HEK293 (cell line): ENCODE measurements at regions not wholly inside any gene's neighbourhood (a gene's known extent, or its start where the extent isn't known, plus 50 kb on each side); places are given as distances from the start of the nearest gene placed in this dataset.

ENCODE experiments used
- CTCF ChIA-PET: fragments of 350-600 bp; formaldehyde crosslinking; extraction: SDS; loops from one replicate; lab custom pipeline; 2021; ENCODE audit warnings: antibody characterized with exemption; lab: Yijun Ruan, JAX
- POLR2A ChIA-PET: fragments of 300-600 bp; formaldehyde crosslinking; extraction: SDS; loops from one replicate; lab custom pipeline; 2020; ENCODE audit warnings: antibody characterized with exemption, inconsistent platforms; lab: Yijun Ruan, JAX
- H3K27ac ChIP-seq: fragments of 200-500 bp; sonication (Bioruptor generic); 2 replicates; pipeline ENCODE4 v1.5.1; 2014; ENCODE audit warnings: low read depth, low read length, control low read depth, inconsistent platforms; ENCODE audit errors: extremely low read depth
- H3K36me3 ChIP-seq, 2 experiments: fragments of 200-500 bp in 1 of 2; sonication (Bioruptor generic) in 1 of 2; 1 replicate in 1 of 2; 2 replicates in 1 of 2; pipeline ENCODE4 v1.5.1; 2014 to 2017; ENCODE audit warnings: inconsistent platforms in 2 of 2, low read length in 2 of 2; ENCODE audit not compliant: control insufficient read depth in 2 of 2, insufficient read depth in 1 of 2
- H3K4me1 ChIP-seq: fragments of 200-500 bp; sonication (Bioruptor generic); 2 replicates; pipeline ENCODE4 v1.5.1; 2014; ENCODE audit warnings: mild to moderate bottlenecking, low read length, inconsistent platforms; ENCODE audit not compliant: control insufficient read depth, insufficient read depth
- H3K4me3 ChIP-seq: 2 replicates; pipeline ENCODE4 v1.5.1; 2011; ENCODE audit warnings: low read depth, mild to moderate bottlenecking, control low read depth, low read length, moderate library complexity
- H3K9me3 ChIP-seq: fragments of 200-500 bp; sonication (Bioruptor generic); 2 replicates; pipeline ENCODE4 v1.5.1; 2014; ENCODE audit warnings: low read depth, low read length, inconsistent platforms; ENCODE audit not compliant: control insufficient read depth, insufficient read depth
- EGR2 ChIP-seq: fragments of 450-650 bp; formaldehyde crosslinking; IDR thresholded peaks from 2 replicates; pipeline ENCODE4 v1.5.1; 2016; ENCODE audit warnings: low read depth, missing biosample characterization, missing genetic modification characterization
- GLIS1 ChIP-seq: fragments of 450-650 bp; formaldehyde crosslinking; IDR thresholded peaks from 2 replicates; pipeline ENCODE4 v1.5.1; 2016; ENCODE audit warnings: missing biosample characterization, missing genetic modification characterization
- HIC1 ChIP-seq: fragments of 450-650 bp; formaldehyde crosslinking; IDR thresholded peaks from 2 replicates; pipeline ENCODE4 v1.5.1; 2016; ENCODE audit warnings: missing biosample characterization, missing genetic modification characterization
- KLF1 ChIP-seq: fragments of 450-650 bp; formaldehyde crosslinking; IDR thresholded peaks from 2 replicates; pipeline ENCODE4 v1.5.1; 2016; ENCODE audit warnings: missing biosample characterization, missing genetic modification characterization
- PRDM6 ChIP-seq: fragments of 450-650 bp; formaldehyde crosslinking; IDR thresholded peaks from 2 replicates; pipeline ENCODE4 v1.5.1; 2017; ENCODE audit warnings: missing biosample characterization, missing genetic modification characterization
- SALL2 ChIP-seq: fragments of 450-650 bp; formaldehyde crosslinking; IDR thresholded peaks from 2 replicates; pipeline ENCODE4 v1.5.0; 2017; ENCODE audit warnings: missing biosample characterization, mild to moderate bottlenecking, missing genetic modification characterization, borderline replicate concordance
- SCRT1 ChIP-seq: fragments of 450-650 bp; formaldehyde crosslinking; IDR thresholded peaks from 2 replicates; pipeline ENCODE4 v1.5.1; 2016; ENCODE audit warnings: missing biosample characterization, missing genetic modification characterization, borderline replicate concordance
- SETDB1 ChIP-seq: IDR thresholded peaks from one replicate; pipeline ENCODE4 v1.6.1; 2017; ENCODE audit warnings: mild to moderate bottlenecking, low read length, moderate library complexity, mixed read lengths; ENCODE audit not compliant: insufficient read length
- SP3 ChIP-seq: fragments of 450-650 bp; formaldehyde crosslinking; IDR thresholded peaks from 2 replicates; pipeline ENCODE4 v1.5.1; 2016; ENCODE audit warnings: missing biosample characterization, missing genetic modification characterization
- ZNF121 ChIP-seq: fragments of 450-650 bp; formaldehyde crosslinking; IDR thresholded peaks from 2 replicates; pipeline ENCODE4 v1.5.1; 2016; ENCODE audit warnings: missing biosample characterization, missing genetic modification characterization
- ZNF169 ChIP-seq: fragments of 450-650 bp; formaldehyde crosslinking; IDR thresholded peaks from 2 replicates; pipeline ENCODE4 v1.5.1; 2016; ENCODE audit warnings: missing biosample characterization, missing genetic modification characterization
- ZNF366 ChIP-seq: fragments of 450-650 bp; formaldehyde crosslinking; conservative IDR thresholded peaks from 2 replicates; pipeline ENCODE4 v1.5.1; 2016; ENCODE audit warnings: missing biosample characterization, missing genetic modification characterization
- ZNF416 ChIP-seq: fragments of 450-650 bp; formaldehyde crosslinking; IDR thresholded peaks from 2 replicates; pipeline ENCODE4 v1.5.1; 2016; ENCODE audit warnings: missing biosample characterization, missing genetic modification characterization
- ZNF449 ChIP-seq: fragments of 450-650 bp; formaldehyde crosslinking; IDR thresholded peaks from 2 replicates; pipeline ENCODE4 v1.5.1; 2017; ENCODE audit warnings: missing biosample characterization, mild to moderate bottlenecking, missing genetic modification characterization, moderate library complexity
- ZNF48 ChIP-seq: fragments of 450-650 bp; formaldehyde crosslinking; IDR thresholded peaks from 2 replicates; pipeline ENCODE4 v1.5.1; 2016; ENCODE audit warnings: missing biosample characterization, missing genetic modification characterization
- ZNF580 ChIP-seq: fragments of 450-650 bp; formaldehyde crosslinking; IDR thresholded peaks from 2 replicates; pipeline ENCODE4 v1.5.1; 2016; ENCODE audit warnings: missing biosample characterization, missing genetic modification characterization
- ZNF596 ChIP-seq: fragments of 450-650 bp; IDR thresholded peaks from 2 replicates; pipeline ENCODE4 v1.5.0; 2018; ENCODE audit warnings: missing biosample characterization, mild to moderate bottlenecking, missing genetic modification characterization, moderate library complexity
- ZNF600 ChIP-seq: fragments of 450-650 bp; formaldehyde crosslinking; IDR thresholded peaks from 2 replicates; pipeline ENCODE4 v1.5.1; 2016; ENCODE audit warnings: missing biosample characterization, missing genetic modification characterization
- ZNF677 ChIP-seq: fragments of 450-650 bp; IDR thresholded peaks from 2 replicates; pipeline ENCODE4 v1.5.0; 2018; ENCODE audit warnings: missing biosample characterization, mild to moderate bottlenecking, missing genetic modification characterization, moderate library complexity
- ZNF692 ChIP-seq: fragments of 450-650 bp; formaldehyde crosslinking; IDR thresholded peaks from 2 replicates; pipeline ENCODE4 v1.5.1; 2016; ENCODE audit warnings: missing biosample characterization, missing genetic modification characterization
- ZNF776 ChIP-seq: fragments of 450-650 bp; formaldehyde crosslinking; IDR thresholded peaks from 2 replicates; pipeline ENCODE4 v1.5.0; 2017; ENCODE audit warnings: missing biosample characterization, missing genetic modification characterization, borderline replicate concordance

- Histone ChIP-seq H3K36me3 (no peaks in the 10 kb centered on the region), H3K4me3 (no peak overlapping the region), H3K9me3 (no peaks in the 10 kb centered on the region), H3K27ac (no peak overlapping the region), H3K4me1 (no peaks in the 10 kb centered on the region; the same call in 1 of the 2 replicates)
- CTCF ChIA-PET, result interaction anchor here (0.6 to 2.2 kb wide), 4 partner anchors 61 to 303 kb away, joined by 3 to 10 read pairs (median 4); no protein-coding TSS in a partner anchor
- POLR2A ChIA-PET, result no interaction called here
- TF ChIP-seq ZNF449 (tag by site-specific recombination) (0 out of 2 replicates have a peak, but pooled peaks have one; percentile 20), EGR2 (tag by site-specific recombination) (no peak), ZNF580 (no peak), HIC1 (tag by site-specific recombination) (no peak), ZNF366 (tag by site-specific recombination) (peak; percentile 41; the same call in 1 of the 2 replicates)
Measured at GRCh38 chr7:3152714-3153113, 109.0 kb upstream of the CARD11 start.

- H3K4me3 ChIP-seq, result no peak overlapping the region
- no peaks in the 10 kb centered on the region; the same call in 1 of the 2 replicates for H3K4me1 ChIP-seq
- H3K36me3 ChIP-seq, result no peaks in the 10 kb centered on the region
- no peak for TF ChIP-seq ZNF692 (tag by site-specific recombination)
- TF ChIP-seq ZNF121 (tag by site-specific recombination), result no peak
- no peak for TF ChIP-seq GLIS1
- no peak for TF ChIP-seq SCRT1
- no peak for TF ChIP-seq SALL2 (tag by site-specific recombination)
- no peak for TF ChIP-seq KLF1
- TF ChIP-seq ZNF776 (tag by site-specific recombination), result no peak
- ChIA-PET POLR2A (no interaction called here), CTCF (interaction anchor here (1.4 to 3.4 kb wide), 2 partner anchors 49 to 87 kb away, joined by 3 to 29 read pairs; no protein-coding TSS in a partner anchor)
- no peaks in the 10 kb centered on the region for H3K9me3 ChIP-seq
- H3K27ac ChIP-seq, result no peak overlapping the region
Measured at GRCh38 chr7:3153118-3153517, 109.5 kb upstream of the CARD11 start.

GRCh38 chr7:3154317-3154716 is 110.7 kb upstream of the CARD11 start:
- no peaks in the 10 kb centered on the region; the same call in 1 of the 2 replicates for H3K4me1 ChIP-seq
- no peak overlapping the region for H3K27ac ChIP-seq
- CTCF ChIA-PET, result interaction anchor here (0.6 to 3.4 kb wide), 16 partner anchors 9 to 1384 kb away, joined by 3 to 29 read pairs (median 3); no protein-coding TSS in a partner anchor
- H3K9me3 ChIP-seq, result no peaks in the 10 kb centered on the region
- no peak for TF ChIP-seq SETDB1
- TF ChIP-seq ZNF169 (tag by site-specific recombination), result no peak
- no peak for TF ChIP-seq ZNF600 (tag by site-specific recombination)
- no peak for TF ChIP-seq ZNF677
- no peak for TF ChIP-seq ZNF596 (tag by site-specific recombination)
- TF ChIP-seq ZNF48 (tag by site-specific recombination), result no peak
- TF ChIP-seq ZNF416, result no peak
- no peak for TF ChIP-seq PRDM6 (tag by site-specific recombination)
- TF ChIP-seq SP3 (tag by site-specific recombination), result no peak
- TF ChIP-seq SALL2 (tag by site-specific recombination), result no peak
- TF ChIP-seq, all 188 proteins: peak for 0
- H3K4me3 ChIP-seq, result no peak overlapping the region
- POLR2A ChIA-PET, result no interaction called here
- no peaks in the 10 kb centered on the region for H3K36me3 ChIP-seq
